LNCAP (cell line): ENCODE measurements at regions not wholly inside any gene's neighbourhood (a gene's known extent, or its start where the extent isn't known, plus 50 kb on each side); places are given as distances from the start of the nearest gene placed in this dataset.

Source experiments
- CTCF ChIP-seq: fragments of 450-650 bp; IDR thresholded peaks from 2 replicates; pipeline ENCODE4 v1.5.1; 2017; ENCODE audit warnings: mild to moderate bottlenecking

GRCh38 chr2:180778291-180778690 is 202.1 kb upstream of the UBE2E3 start:
- TF ChIP-seq CTCF = no peak

GRCh38 chr2:180776921-180777320 is 203.5 kb upstream of the UBE2E3 start:
- TF ChIP-seq CTCF = no peak

- TF ChIP-seq CTCF = no peak
These were observed 204.7 kb upstream of the UBE2E3 start for GRCh38 chr2:180775711-180776110.

GRCh38 chr2:180763263-180763989 is 217.0 kb upstream of the UBE2E3 start:
- no peak for TF ChIP-seq CTCF

- TF ChIP-seq CTCF = no peak
These were observed 219.2 kb upstream of the UBE2E3 start for GRCh38 chr2:180761224-180761623.

- no peak for TF ChIP-seq CTCF
These were observed 220.8 kb upstream of the UBE2E3 start for GRCh38 chr2:180759631-180760030.

- TF ChIP-seq CTCF = no peak
These were observed 226.3 kb upstream of the UBE2E3 start for GRCh38 chr2:180753809-180754761.
